ENCODE measurements at regions not wholly inside any gene's neighbourhood (a gene's known extent, or its start where the extent isn't known, plus 50 kb on each side); places are given as distances from the start of the nearest gene placed in this dataset.

DNA sequence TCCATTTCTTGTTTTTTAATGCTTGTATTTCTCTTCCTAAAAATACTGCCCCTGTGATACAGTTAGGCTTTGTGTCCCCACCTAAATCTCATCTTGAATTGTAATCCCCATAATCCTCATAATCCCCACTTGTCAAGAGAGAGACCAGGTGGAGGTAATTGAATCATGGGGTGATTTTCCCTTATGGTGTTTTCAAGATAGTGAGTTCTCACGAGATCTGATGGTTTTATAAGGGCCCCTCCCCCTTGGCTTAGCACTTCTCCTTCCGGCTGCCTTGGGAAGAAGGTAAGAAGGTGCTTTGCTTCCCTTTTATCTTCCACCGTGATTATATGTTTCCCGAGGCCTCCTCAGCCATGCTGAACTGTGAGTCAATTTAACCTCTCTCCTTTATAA lies 227.4 kb downstream of the MAN2A1 start:
- TF ChIP-seq CTCF (IDR thresholded peaks at IDR 0.05; ENCODE audit: unreplicated experiment): no peak
- Mint-ChIP-seq H3K4me1 (ENCODE audit: low read depth) (no peaks in the 10 kb centered on the region), H3K36me3 (ENCODE audit: insufficient read depth) (no peaks in the 10 kb centered on the region), H3K4me3 (ENCODE audit: low read depth) (no peak overlapping the region), H3K27me3 (no peaks in the 10 kb centered on the region), H3K9me3 (ENCODE audit: low read depth) (no peaks in the 10 kb centered on the region), H3K27ac (no peak overlapping the region)
- DNase-seq (ENCODE audit: low spot score, unreplicated experiment): no peak

DNA sequence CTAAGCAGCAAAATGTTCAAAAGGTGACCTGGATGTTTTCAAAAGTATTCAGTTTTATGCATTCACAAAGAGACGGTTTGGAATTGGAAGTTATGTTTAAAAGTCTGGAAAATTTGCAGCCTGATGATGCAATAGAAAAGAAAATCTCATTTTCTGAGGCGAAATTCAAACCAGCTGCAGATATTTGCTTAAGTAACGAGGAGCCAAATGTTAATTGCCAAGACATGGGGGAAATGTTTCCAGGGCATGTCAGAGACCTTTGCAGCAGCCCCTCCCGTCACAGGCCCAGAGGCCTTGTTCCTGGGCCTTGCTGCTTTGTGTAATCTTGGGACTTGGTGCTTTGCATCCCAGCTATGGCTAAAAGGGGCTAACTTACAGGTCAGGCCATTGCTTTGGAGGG lies 228.2 kb downstream of the MAN2A1 start:
- Mint-ChIP-seq H3K27ac (no peak overlapping the region), H3K27me3 (no peaks in the 10 kb centered on the region), H3K4me3 (ENCODE audit: low read depth) (no peak overlapping the region), H3K36me3 (ENCODE audit: insufficient read depth) (no peaks in the 10 kb centered on the region), H3K9me3 (ENCODE audit: low read depth) (no peaks in the 10 kb centered on the region), H3K4me1 (ENCODE audit: low read depth) (no peaks in the 10 kb centered on the region)
- no peak for DNase-seq (ENCODE audit: low spot score, unreplicated experiment)
- TF ChIP-seq CTCF (IDR thresholded peaks at IDR 0.05; ENCODE audit: unreplicated experiment): no peak

GRCh38 chr5:109920736-109921135 lies 231.0 kb downstream of the MAN2A1 start:
- Mint-ChIP-seq H3K4me3 (ENCODE audit: low read depth) (no peak overlapping the region), H3K4me1 (ENCODE audit: low read depth) (no peaks in the 10 kb centered on the region), H3K27ac (no peak overlapping the region), H3K27me3 (no peaks in the 10 kb centered on the region), H3K36me3 (ENCODE audit: insufficient read depth) (no peaks in the 10 kb centered on the region), H3K9me3 (ENCODE audit: low read depth) (no peaks in the 10 kb centered on the region)
- TF ChIP-seq CTCF (IDR thresholded peaks at IDR 0.05; ENCODE audit: unreplicated experiment): no peak
- DNase-seq (ENCODE audit: low spot score, unreplicated experiment): no peak

DNA sequence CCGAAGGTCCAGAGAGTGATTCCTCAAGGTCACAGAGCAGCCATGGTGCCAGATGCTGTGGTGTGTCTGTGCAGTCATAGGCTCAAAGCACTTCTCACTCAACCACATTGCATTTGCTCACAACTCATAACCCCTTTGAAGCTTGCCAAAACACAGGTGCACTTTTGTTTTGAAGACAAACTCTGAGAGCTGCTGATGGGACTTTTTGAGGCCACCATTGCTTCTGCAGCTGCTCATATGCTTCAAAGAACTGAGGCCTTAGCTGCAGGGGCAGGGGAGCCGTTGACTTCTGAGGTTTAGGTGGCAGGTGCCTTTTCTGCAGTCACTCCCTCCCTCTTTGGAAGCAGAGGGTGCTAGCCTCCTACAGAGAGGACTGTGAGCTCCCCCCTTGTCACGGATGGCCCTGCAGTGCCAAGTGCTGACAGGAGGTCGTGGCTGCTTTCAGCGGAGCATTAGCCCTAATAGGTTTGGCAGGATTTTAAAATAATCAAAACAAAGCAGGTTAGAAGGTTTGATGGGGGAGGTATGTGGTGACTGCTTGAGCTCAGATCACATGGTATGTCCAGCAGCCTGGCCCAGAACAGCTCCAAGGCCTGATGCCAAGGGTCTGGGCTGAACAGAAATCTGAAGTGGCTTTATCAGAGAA lies 232.1 kb downstream of the MAN2A1 start:
- Mint-ChIP-seq H3K27me3 (no peaks in the 10 kb centered on the region), H3K4me3 (ENCODE audit: low read depth) (no peak overlapping the region), H3K9me3 (ENCODE audit: low read depth) (no peaks in the 10 kb centered on the region), H3K4me1 (ENCODE audit: low read depth) (no peaks in the 10 kb centered on the region), H3K36me3 (ENCODE audit: insufficient read depth) (no peaks in the 10 kb centered on the region), H3K27ac (no peak overlapping the region)
- DNase-seq (ENCODE audit: low spot score, unreplicated experiment): no peak
- TF ChIP-seq CTCF (IDR thresholded peaks at IDR 0.05; ENCODE audit: unreplicated experiment): no peak

DNA sequence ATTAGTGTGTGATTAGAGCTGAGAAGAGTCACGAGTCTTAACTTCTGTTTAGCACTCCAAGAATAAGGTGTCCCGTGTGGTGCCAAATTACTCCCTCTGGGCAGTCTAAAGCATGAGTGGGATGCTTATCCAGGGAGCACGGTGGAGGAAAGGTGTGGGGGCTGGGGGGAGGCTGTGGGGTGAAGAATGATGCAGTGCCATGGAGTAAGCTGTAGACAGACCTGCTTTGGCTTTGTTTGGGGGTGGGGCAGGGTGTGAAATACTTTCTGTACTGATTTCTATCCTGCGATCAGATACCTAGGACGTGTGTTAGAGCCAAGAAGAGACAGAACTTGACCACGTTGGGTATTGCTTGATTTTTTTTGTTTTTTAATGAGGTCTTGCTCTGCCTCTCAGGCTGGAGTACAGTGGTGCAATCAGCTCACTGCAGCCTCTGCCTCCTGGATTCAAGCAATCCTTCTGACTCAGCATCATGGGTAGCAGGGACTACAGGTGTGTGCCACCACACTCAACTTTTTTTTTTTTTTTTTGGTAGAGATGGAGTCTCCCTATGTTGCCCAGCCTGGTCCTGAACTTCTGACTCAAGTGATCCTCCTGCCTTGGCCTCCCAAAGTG lies 232.8 kb downstream of the MAN2A1 start:
- no peak for DNase-seq (ENCODE audit: low spot score, unreplicated experiment)
- no peak overlapping the region for H3K27ac Mint-ChIP-seq
- no peaks in the 10 kb centered on the region for H3K4me1 Mint-ChIP-seq (ENCODE audit: low read depth)
- H3K27me3 Mint-ChIP-seq: no peaks in the 10 kb centered on the region
- TF ChIP-seq CTCF (IDR thresholded peaks at IDR 0.05; ENCODE audit: unreplicated experiment): no peak
- no peaks in the 10 kb centered on the region for H3K9me3 Mint-ChIP-seq (ENCODE audit: low read depth)
- H3K36me3 Mint-ChIP-seq (ENCODE audit: insufficient read depth): no peaks in the 10 kb centered on the region
- H3K4me3 Mint-ChIP-seq (ENCODE audit: low read depth): no peak overlapping the region
